ENCODE measurements at regions not wholly inside any gene's neighbourhood (a gene's known extent, or its start where the extent isn't known, plus 50 kb on each side); places are given as distances from the start of the nearest gene placed in this dataset.

DNA sequence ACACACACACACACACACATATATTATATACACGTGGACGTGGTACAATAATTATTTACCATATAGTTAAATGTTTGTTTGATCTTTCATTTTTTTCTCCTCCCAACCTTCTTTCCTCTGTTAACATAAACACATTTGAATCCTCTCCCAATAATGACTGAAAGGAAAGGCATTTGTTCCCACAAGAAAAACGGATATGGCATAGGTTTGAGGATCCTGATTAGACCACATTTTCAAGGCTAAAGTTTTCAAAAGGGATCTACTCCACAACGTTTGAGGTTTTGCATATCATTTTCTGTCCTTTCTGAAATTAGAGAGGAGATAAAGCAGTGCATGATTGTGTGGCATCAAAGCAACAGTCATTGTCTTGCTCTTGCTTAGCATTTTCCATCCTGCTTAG is 1883.4 kb downstream of the STIM2 start:
- H3K4me3 ChIP-seq (replicated peaks in 1 of 4; ENCODE audit: control extremely low read depth in 1 of 4, insufficient read depth in 1 of 4, low read depth in 3 of 4, low read length in 4 of 4), result no peak overlapping the region
- no peak overlapping the region for H3K9ac ChIP-seq (ENCODE audit: insufficient read depth, low read length)
- no peaks in the 10 kb centered on the region for H3K36me3 ChIP-seq (ENCODE audit: control insufficient read depth, insufficient read depth, low read length)
- no peaks in the 10 kb centered on the region for H3K4me1 ChIP-seq (ENCODE audit: control insufficient read depth, extremely low read depth, insufficient read depth, low read length)
- no peak for TF ChIP-seq EZH2 (IDR thresholded peaks at IDR 0.05; ENCODE audit: low read length, missing control alignments)
- H2AFZ ChIP-seq (ENCODE audit: low read length), result no peak overlapping the region
- no peaks in the 10 kb centered on the region for H3K9me3 ChIP-seq (ENCODE audit: control insufficient read depth, insufficient read depth, low read depth, low read length)
- no peak overlapping the region for H3K27ac ChIP-seq (ENCODE audit: insufficient read depth, low read length)
- H3K4me2 ChIP-seq (ENCODE audit: extremely low read depth, insufficient read depth, low read length), result no peak overlapping the region
- H4K20me1 ChIP-seq (ENCODE audit: control insufficient read depth, extremely low read depth, insufficient read depth, low read length), result no peaks in the 10 kb centered on the region
- H3K79me2 ChIP-seq (ENCODE audit: control insufficient read depth, insufficient read depth, low read length), result no peaks in the 10 kb centered on the region
- no peaks in the 10 kb centered on the region for H3K27me3 ChIP-seq (ENCODE audit: control insufficient read depth, insufficient read depth, low read length)
- DNase-seq (ENCODE audit: low read depth in 2 of 2), result peak; percentile 3 to 6

- H3K36me3 ChIP-seq (ENCODE audit: control insufficient read depth, insufficient read depth, low read length), result no peaks in the 10 kb centered on the region
Measured at GRCh38 chr4:28754376-28754775, 1893.7 kb downstream of the STIM2 start.

GRCh38 chr4:28755081-28755480 is 1894.4 kb downstream of the STIM2 start:
- no peaks in the 10 kb centered on the region for H3K4me1 ChIP-seq (ENCODE audit: control insufficient read depth, extremely low read depth, insufficient read depth, low read length)
- DNase-seq (ENCODE audit: low read depth in 2 of 2), result no peak
- no peak overlapping the region for H3K4me3 ChIP-seq (replicated peaks in 1 of 4; ENCODE audit: control extremely low read depth in 1 of 4, insufficient read depth in 1 of 4, low read depth in 3 of 4, low read length in 4 of 4)
- no peaks in the 10 kb centered on the region for H3K9me3 ChIP-seq (ENCODE audit: control insufficient read depth, insufficient read depth, low read depth, low read length)
- no peak overlapping the region for H3K27ac ChIP-seq (ENCODE audit: insufficient read depth, low read length)
- no peak overlapping the region for H3K9ac ChIP-seq (ENCODE audit: insufficient read depth, low read length)
- H3K79me2 ChIP-seq (ENCODE audit: control insufficient read depth, insufficient read depth, low read length), result no peaks in the 10 kb centered on the region
- H3K36me3 ChIP-seq (ENCODE audit: control insufficient read depth, insufficient read depth, low read length), result no peaks in the 10 kb centered on the region
- H2AFZ ChIP-seq (ENCODE audit: low read length), result no peak overlapping the region
- no peaks in the 10 kb centered on the region for H3K27me3 ChIP-seq (ENCODE audit: control insufficient read depth, insufficient read depth, low read length)
- no peaks in the 10 kb centered on the region for H4K20me1 ChIP-seq (ENCODE audit: control insufficient read depth, extremely low read depth, insufficient read depth, low read length)
- no peak overlapping the region for H3K4me2 ChIP-seq (ENCODE audit: extremely low read depth, insufficient read depth, low read length)
- TF ChIP-seq CTCF (conservative IDR thresholded peaks at IDR 0.05 in 1 of 2, IDR thresholded peaks at IDR 0.05 in 1 of 2; ENCODE audit: low read depth in 1 of 2, low read length in 2 of 2) (no peak), EZH2 (IDR thresholded peaks at IDR 0.05; ENCODE audit: low read length, missing control alignments) (no peak)

More at GRCh38 chr4:28754376-28754775, 1893.7 kb downstream of the STIM2 start:
- Histone ChIP-seq H3K79me2 (ENCODE audit: control insufficient read depth, insufficient read depth, low read length) (no peaks in the 10 kb centered on the region), H3K4me3 (replicated peaks in 1 of 4; ENCODE audit: control extremely low read depth in 1 of 4, insufficient read depth in 1 of 4, low read depth in 3 of 4, low read length in 4 of 4) (no peak overlapping the region), H4K20me1 (ENCODE audit: control insufficient read depth, extremely low read depth, insufficient read depth, low read length) (no peaks in the 10 kb centered on the region), H3K27me3 (ENCODE audit: control insufficient read depth, insufficient read depth, low read length) (no peaks in the 10 kb centered on the region), H3K4me1 (ENCODE audit: control insufficient read depth, extremely low read depth, insufficient read depth, low read length) (no peaks in the 10 kb centered on the region), H3K4me2 (ENCODE audit: extremely low read depth, insufficient read depth, low read length) (no peak overlapping the region), H2AFZ (ENCODE audit: low read length) (peak overlapping the region; percentile 30), H3K27ac (ENCODE audit: insufficient read depth, low read length) (no peak overlapping the region), H3K9me3 (ENCODE audit: control insufficient read depth, insufficient read depth, low read depth, low read length) (no peaks in the 10 kb centered on the region), H3K9ac (ENCODE audit: insufficient read depth, low read length) (no peak overlapping the region)
- no peak for TF ChIP-seq CTCF (conservative IDR thresholded peaks at IDR 0.05 in 1 of 2, IDR thresholded peaks at IDR 0.05 in 1 of 2; ENCODE audit: low read depth in 1 of 2, low read length in 2 of 2)
- TF ChIP-seq EZH2 (IDR thresholded peaks at IDR 0.05; ENCODE audit: low read length, missing control alignments), result no peak
- no peak for DNase-seq (ENCODE audit: low read depth in 2 of 2)

All from fibroblast of lung (primary cell).